ENCODE measurements at regions not wholly inside any gene's neighbourhood (a gene's known extent, or its start where the extent isn't known, plus 50 kb on each side); places are given as distances from the start of the nearest gene placed in this dataset.

- Histone ChIP-seq H3K79me2 (ENCODE audit: control insufficient read depth, insufficient read depth, low read length) (no peaks in the 10 kb centered on the region), H4K20me1 (ENCODE audit: control insufficient read depth, insufficient read depth) (no peaks in the 10 kb centered on the region), H3K9me3 (replicated peaks; ENCODE audit: control insufficient read depth, insufficient read depth, low read length) (no peaks in the 10 kb centered on the region; the same call in 2 of the 3 replicates), H3K4me3 (no peak overlapping the region), H3K9ac (ENCODE audit: control insufficient read depth, insufficient read depth, low read length) (no peak overlapping the region), H3K4me1 (ENCODE audit: control insufficient read depth, insufficient read depth, low read length) (no peaks in the 10 kb centered on the region), H2AFZ (ENCODE audit: control insufficient read depth, low read depth, low read length) (no peak overlapping the region), H3K27ac (ENCODE audit: control insufficient read depth, insufficient read depth) (no peak overlapping the region), H3K27me3 (replicated peaks in 1 of 2; ENCODE audit: control insufficient read depth in 2 of 2, insufficient read depth in 2 of 2, low read length in 1 of 2) (peaks cover 12 to 16% of the 10 kb centered on the region in 2 experiments), H3K4me2 (ENCODE audit: control insufficient read depth, insufficient read depth) (no peak overlapping the region), H3K36me3 (ENCODE audit: control insufficient read depth in 2 of 2, insufficient read depth in 2 of 2, low read length in 1 of 2) (no peaks in the 10 kb centered on the region)
- in situ Hi-C loops (cut with MboI) (no loop called here), intact Hi-C loops (cut with micrococcal nuclease; ENCODE audit: unreplicated experiment) (no loop called here)
- CTCF ChIA-PET = no interaction called here
- TF ChIP-seq MXI1 (IDR thresholded peaks at IDR 0.05; ENCODE audit: low read depth, low read length) (no peak), RELA (IDR thresholded peaks at IDR 0.05; ENCODE audit: borderline replicate concordance, partially characterized antibody) (no peak), ESRRA (IDR thresholded peaks at IDR 0.05; ENCODE audit: low read length) (no peak), MEF2A (IDR thresholded peaks at IDR 0.05; ENCODE audit: insufficient read depth, low read depth, low read length) (no peak), ZZZ3 (IDR thresholded peaks at IDR 0.05; ENCODE audit: control insufficient read depth, insufficient read length, low read depth) (no peak), SMC3 (IDR thresholded peaks at IDR 0.05; ENCODE audit: borderline replicate concordance, low read length) (no peak), CHD4 (IDR thresholded peaks at IDR 0.05) (no peak), RAD51 (IDR thresholded peaks at IDR 0.05) (no peak)
- SMC1A ChIA-PET (ENCODE audit: uncharacterized antibody, unreplicated experiment) = no interaction called here
- POLR2A ChIA-PET = no interaction called here
- no TSS peak for BruUV-seq (replicated peaks)
- DNase-seq (ENCODE audit: low read depth, low spot score) = no peak
- 72% methylated on average over 37 of the region's 37 CpGs for WGBS (ENCODE audit: insufficient coverage, insufficient replicate concordance, low lambda C conversion rate, missing lambda C conversion rate)
- no peak for FAIRE-seq
- RAD21 ChIA-PET (ENCODE audit: unreplicated experiment) = no interaction called here
- ATAC-seq = no peak
Measured at GRCh38 chr1:147077936-147078605, 94.2 kb downstream of the PRKAB2 start.

GRCh38 chr1:147077523-147077922 is 94.7 kb downstream of the PRKAB2 start:
- ChIA-PET RAD21 (ENCODE audit: unreplicated experiment) (no interaction called here), CTCF (no interaction called here), SMC1A (ENCODE audit: uncharacterized antibody, unreplicated experiment) (no interaction called here), POLR2A (no interaction called here)
- WGBS (ENCODE audit: insufficient coverage, insufficient replicate concordance, low lambda C conversion rate, missing lambda C conversion rate) = 67% methylated on average over 17 of the region's 20 CpGs
- Histone ChIP-seq H3K4me3 (no peak overlapping the region), H3K27ac (ENCODE audit: control insufficient read depth, insufficient read depth) (no peak overlapping the region), H3K27me3 (replicated peaks in 1 of 2; ENCODE audit: control insufficient read depth in 2 of 2, insufficient read depth in 2 of 2, low read length in 1 of 2) (peaks cover 12 to 16% of the 10 kb centered on the region in 2 experiments), H3K9ac (ENCODE audit: control insufficient read depth, insufficient read depth, low read length) (no peak overlapping the region), H3K9me3 (replicated peaks; ENCODE audit: control insufficient read depth, insufficient read depth, low read length) (no peaks in the 10 kb centered on the region; the same call in 2 of the 3 replicates), H3K79me2 (ENCODE audit: control insufficient read depth, insufficient read depth, low read length) (no peaks in the 10 kb centered on the region), H3K36me3 (ENCODE audit: control insufficient read depth in 2 of 2, insufficient read depth in 2 of 2, low read length in 1 of 2) (no peaks in the 10 kb centered on the region), H4K20me1 (ENCODE audit: control insufficient read depth, insufficient read depth) (no peaks in the 10 kb centered on the region), H3K4me1 (ENCODE audit: control insufficient read depth, insufficient read depth, low read length) (no peaks in the 10 kb centered on the region), H3K4me2 (ENCODE audit: control insufficient read depth, insufficient read depth) (no peak overlapping the region), H2AFZ (ENCODE audit: control insufficient read depth, low read depth, low read length) (no peak overlapping the region)
- no peak for FAIRE-seq
- no peak for ATAC-seq
- no peak for DNase-seq (ENCODE audit: low read depth, low spot score)
- intact Hi-C loops (cut with micrococcal nuclease; ENCODE audit: unreplicated experiment) = no loop called here
- in situ Hi-C loops (cut with MboI) = no loop called here
- BruUV-seq (replicated peaks) = no TSS peak
- TF ChIP-seq SKIL (IDR thresholded peaks at IDR 0.05; ENCODE audit: low read depth, poor library complexity, severe bottlenecking) (no peak), GABPA (IDR thresholded peaks at IDR 0.05; ENCODE audit: low read depth) (no peak), CREM (IDR thresholded peaks at IDR 0.05; ENCODE audit: low read depth) (no peak), SIX5 (IDR thresholded peaks at IDR 0.05; ENCODE audit: low read depth, low read length, severe bottlenecking) (no peak), ZBTB40 (IDR thresholded peaks at IDR 0.05; ENCODE audit: borderline replicate concordance) (no peak)

Measured in GM12878 (cell line).